H1 (cell line): ENCODE measurements at regions not wholly inside any gene's neighbourhood (a gene's known extent, or its start where the extent isn't known, plus 50 kb on each side); places are given as distances from the start of the nearest gene placed in this dataset.

Source experiments
- CTCF ChIA-PET: fragments of 300-600 bp; sonication (Branson Sonifier 250); formaldehyde crosslinking; loops from one replicate; lab custom pipeline; 2021; ENCODE audit not compliant: partially characterized antibody; lab: Charles Lee
- POLR2A ChIA-PET: fragments of 300-600 bp; sonication (Branson Sonifier 250); formaldehyde crosslinking; loops from one replicate; lab custom pipeline; 2021; ENCODE audit warnings: inconsistent platforms; ENCODE audit not compliant: partially characterized antibody; lab: Charles Lee
- DNase-seq, 2 experiments: peaks; one replicate each; pipeline versions ENCODE4 v3.0.0 to v3.0.0-alpha.2; 2010 to 2022; ENCODE audit warnings: low spot score in 2 of 2, low read depth in 1 of 2, mixed read lengths in 1 of 2
- FAIRE-seq: peaks from 2 replicates; lab custom pipeline; 2011; peaks lifted over from hg19 to GRCh38; lab: Jason Lieb, UNC
- H2AFZ ChIP-seq: 2 replicates; pipeline ENCODE4 v1.8.1; 2012; ENCODE audit warnings: low read length, inconsistent platforms
- H2AK5ac ChIP-seq: 2 replicates; pipeline ENCODE4 v1.6.1; 2013; ENCODE audit warnings: low read depth, low read length
- H2BK120ac ChIP-seq: replicated peaks from 2 replicates; pipeline ENCODE3; 2013; ENCODE audit warnings: low read depth, low read length, inconsistent platforms
- H2BK12ac ChIP-seq: 2 replicates; pipeline ENCODE4 v1.6.1; 2013; ENCODE audit warnings: low read depth, low read length
- H2BK15ac ChIP-seq: 2 replicates; pipeline ENCODE4 v1.6.1; 2013; ENCODE audit warnings: low read length
- H2BK20ac ChIP-seq: 2 replicates; pipeline ENCODE4 v1.6.1; 2013; ENCODE audit warnings: low read length
- H2BK5ac ChIP-seq: 2 replicates; pipeline ENCODE4 v1.6.1; 2013; ENCODE audit warnings: low read depth, low read length
- H3K14ac ChIP-seq: 2 replicates; pipeline ENCODE4 v1.6.1; 2013; ENCODE audit warnings: inconsistent platforms; ENCODE audit not compliant: insufficient read length
- H3K18ac ChIP-seq: 2 replicates; pipeline ENCODE4 v1.6.1; 2013; ENCODE audit warnings: low read length; ENCODE audit errors: extremely low read depth
- H3K23ac ChIP-seq: 2 replicates; pipeline ENCODE4 v1.6.1; 2013; ENCODE audit warnings: inconsistent platforms; ENCODE audit not compliant: insufficient read length
- H3K23me2 ChIP-seq: 2 replicates; pipeline ENCODE4 v1.6.1; 2013; ENCODE audit warnings: low read depth, low read length
- H3K27ac ChIP-seq: 2 replicates; pipeline ENCODE4 v1.6.1; 2011; ENCODE audit warnings: low read depth, low read length, inconsistent platforms
- H3K27me3 ChIP-seq, 4 experiments: replicated peaks in 1 of 4; 1 replicate in 1 of 4; 2 replicates in 3 of 4; pipeline versions ENCODE4 v1.6.1 to v1.8.1; 2011 to 2013; ENCODE audit warnings: low read length in 3 of 4, mild to moderate bottlenecking in 3 of 4, inconsistent platforms in 2 of 4, mixed read lengths in 2 of 4, moderate library complexity in 1 of 4; ENCODE audit not compliant: control insufficient read depth in 3 of 4, insufficient read depth in 3 of 4; ENCODE audit errors: extremely low read depth in 1 of 4
- H3K36me3 ChIP-seq, 4 experiments: 2 replicates each; pipeline versions ENCODE4 v1.6.1 to v1.8.1; 2011 to 2013; ENCODE audit warnings: mild to moderate bottlenecking in 4 of 4, low read length in 3 of 4, moderate library complexity in 2 of 4, control low read depth in 1 of 4, inconsistent platforms in 1 of 4; ENCODE audit not compliant: insufficient read depth in 4 of 4, control insufficient read depth in 2 of 4
- H3K4ac ChIP-seq: replicated peaks from 2 replicates; pipeline ENCODE3; 2013; ENCODE audit warnings: low read length, low read depth, mixed read lengths, inconsistent platforms; ENCODE audit not compliant: insufficient read length
- H3K4me1 ChIP-seq, 4 experiments: replicated peaks in 1 of 4; 1 replicate in 1 of 4; 2 replicates in 3 of 4; pipeline versions ENCODE4 v1.6.1 to v1.8.1; 2011 to 2013; ENCODE audit warnings: low read length in 3 of 4, inconsistent platforms in 2 of 4, mixed read lengths in 1 of 4; ENCODE audit not compliant: insufficient read depth in 4 of 4, control insufficient read depth in 3 of 4
- H3K4me2 ChIP-seq, 2 experiments: 2 replicates each; pipeline versions ENCODE4 v1.6.1 to v1.8.1; 2011 to 2013; ENCODE audit warnings: low read depth in 2 of 2, low read length in 2 of 2, control low read depth in 1 of 2, inconsistent platforms in 1 of 2, mild to moderate bottlenecking in 1 of 2; ENCODE audit not compliant: insufficient read depth in 1 of 2
- H3K4me3 ChIP-seq, 4 experiments: fragments of 200-600, 300-600 bp in 1 of 4; sonication (generic), shearing (Covaris generic), sonication (Bioruptor Twin) in 1 of 4; 2 replicates each; pipeline versions ENCODE4 v1.5.1 to v1.8.1; 2011 to 2016; ENCODE audit warnings: low read length in 4 of 4, low read depth in 3 of 4, control low read depth in 2 of 4, inconsistent platforms in 2 of 4, mild to moderate bottlenecking in 2 of 4, mixed read lengths in 1 of 4, moderate library complexity in 1 of 4; ENCODE audit not compliant: insufficient read depth in 2 of 4; ENCODE audit errors: extremely low read depth in 1 of 4
- H3K56ac ChIP-seq: replicated peaks from 2 replicates; pipeline ENCODE3; 2013; ENCODE audit warnings: low read depth, mild to moderate bottlenecking, mixed read lengths, low read length, inconsistent platforms; ENCODE audit not compliant: insufficient read length
- H3K79me1 ChIP-seq: 2 replicates; pipeline ENCODE4 v1.6.1; 2013; ENCODE audit warnings: low read depth, low read length, control low read depth
- H3K79me2 ChIP-seq, 2 experiments: 2 replicates each; pipeline versions ENCODE4 v1.6.1 to v1.8.1; 2012 to 2013; ENCODE audit warnings: low read length in 2 of 2, mild to moderate bottlenecking in 2 of 2, inconsistent platforms in 1 of 2; ENCODE audit not compliant: insufficient read depth in 2 of 2, control insufficient read depth in 1 of 2
- H3K9ac ChIP-seq, 4 experiments: replicated peaks in 1 of 4; 1 replicate in 1 of 4; 2 replicates in 3 of 4; pipeline versions ENCODE4 v1.6.1 to v1.8.1; 2011 to 2013; ENCODE audit warnings: low read depth in 3 of 4, low read length in 3 of 4, control low read depth in 2 of 4, mild to moderate bottlenecking in 2 of 4, moderate library complexity in 2 of 4, inconsistent platforms in 1 of 4; ENCODE audit errors: extremely low read depth in 1 of 4
- H3K9me3 ChIP-seq, 2 experiments: 2 replicates each; pipeline versions ENCODE4 v1.6.1 to v1.8.1; 2012 to 2013; ENCODE audit warnings: mild to moderate bottlenecking in 2 of 2, moderate library complexity in 2 of 2, control low read depth in 1 of 2, inconsistent platforms in 1 of 2, low read depth in 1 of 2, low read length in 1 of 2, mixed read lengths in 1 of 2; ENCODE audit not compliant: insufficient read depth in 2 of 2
- H4K20me1 ChIP-seq, 2 experiments: replicated peaks in 1 of 2; 2 replicates each; pipeline versions ENCODE3 to v1.8.1; 2011 to 2013; ENCODE audit warnings: inconsistent platforms in 2 of 2, low read length in 2 of 2, mild to moderate bottlenecking in 1 of 2; ENCODE audit not compliant: insufficient read depth in 2 of 2, control insufficient read depth in 1 of 2
- H4K5ac ChIP-seq: 2 replicates; pipeline ENCODE4 v1.6.1; 2013; ENCODE audit warnings: low read length, low read depth, mixed read lengths, inconsistent platforms; ENCODE audit not compliant: insufficient read length
- H4K8ac ChIP-seq: 2 replicates; pipeline ENCODE4 v1.8.0; 2013; ENCODE audit warnings: mild to moderate bottlenecking, moderate library complexity, low read length, inconsistent platforms; ENCODE audit not compliant: insufficient read depth; ENCODE audit errors: extremely low read depth
- H4K91ac ChIP-seq: replicated peaks from 2 replicates; pipeline ENCODE3; 2013; ENCODE audit warnings: low read length, mixed read lengths, inconsistent platforms; ENCODE audit not compliant: insufficient read length
- BACH1 ChIP-seq: IDR thresholded peaks from 2 replicates; pipeline ENCODE4 v1.6.1; 2012; ENCODE audit warnings: low read length, improper control_type of control experiment
- BCL11A ChIP-seq, 2 experiments: IDR thresholded peaks; one replicate each; pipeline ENCODE4 v1.6.1; 2011; ENCODE audit warnings: low read depth in 2 of 2, low read length in 2 of 2, mild to moderate bottlenecking in 2 of 2
- BRCA1 ChIP-seq: IDR thresholded peaks from 2 replicates; pipeline ENCODE4 v1.6.1; 2012; ENCODE audit warnings: low read depth, low read length, improper control_type of control experiment
- EGR1 ChIP-seq: IDR thresholded peaks from 2 replicates; pipeline ENCODE4 v1.6.1; 2011; ENCODE audit warnings: low read depth, low read length, borderline replicate concordance
- GTF2F1 ChIP-seq: IDR thresholded peaks from 2 replicates; pipeline ENCODE4 v1.6.1; 2012; ENCODE audit warnings: low read depth, low read length, improper control_type of control experiment, borderline replicate concordance
- JUND ChIP-seq: IDR thresholded peaks from 2 replicates; pipeline ENCODE4 v1.6.1; 2011; ENCODE audit warnings: mild to moderate bottlenecking, improper control_type of control experiment, low read length
- KDM5A ChIP-seq: fragments of 200-600 bp; IDR thresholded peaks from 2 replicates; pipeline ENCODE4 v1.7.1; 2012; ENCODE audit warnings: mild to moderate bottlenecking, low read length, inconsistent platforms, mixed read lengths
- NANOG ChIP-seq: IDR thresholded peaks from 2 replicates; pipeline ENCODE4 v1.6.1; 2011; ENCODE audit warnings: low read length, low read depth, mild to moderate bottlenecking, inconsistent platforms; ENCODE audit not compliant: insufficient read depth, poor library complexity, severe bottlenecking
- NRF1 ChIP-seq: IDR thresholded peaks from 2 replicates; pipeline ENCODE4 v1.6.1; 2011; ENCODE audit warnings: mild to moderate bottlenecking, low read depth, low read length, improper control_type of control experiment
- RAD21 ChIP-seq, 2 experiments: IDR thresholded peaks in 1 of 2; conservative IDR thresholded peaks in 1 of 2; 2 replicates each; pipeline ENCODE4 v1.6.1; 2011; ENCODE audit warnings: low read depth in 2 of 2, low read length in 2 of 2, improper control_type of control experiment in 1 of 2, inconsistent platforms in 1 of 2, mild to moderate bottlenecking in 1 of 2, moderate library complexity in 1 of 2
- SP1 ChIP-seq: IDR thresholded peaks from 2 replicates; pipeline ENCODE4 v1.6.1; 2011; ENCODE audit warnings: low read depth, low read length
- SP4 ChIP-seq: IDR thresholded peaks from 2 replicates; pipeline ENCODE4 v1.6.1; 2012; ENCODE audit warnings: low read length, inconsistent platforms
- SRF ChIP-seq: IDR thresholded peaks from 2 replicates; pipeline ENCODE4 v1.6.1; 2011; ENCODE audit warnings: mild to moderate bottlenecking, low read depth, low read length, moderate library complexity
- SUZ12 ChIP-seq: fragments of 200-600 bp; sonication (generic); IDR thresholded peaks from 2 replicates; pipeline ENCODE4 v1.6.1; 2012; ENCODE audit warnings: mild to moderate bottlenecking, inconsistent platforms, low read length, moderate library complexity, mixed read lengths
- TAF7 ChIP-seq: optimal IDR thresholded peaks from 2 replicates; pipeline ENCODE3; 2011; ENCODE audit warnings: low read depth, mild to moderate bottlenecking, inconsistent platforms, low read length, moderate library complexity, borderline replicate concordance
- WGBS, 2 experiments: shearing (Covaris generic) in 1 of 2; methylation state at CpG; one replicate each; pipeline versions ENCODE4 v1.1.6 to v1.1.7; 2013 to 2015; ENCODE audit warnings: low lambda C conversion rate in 2 of 2, mixed read lengths in 2 of 2, inconsistent platforms in 1 of 2, low coverage in 1 of 2, missing lambda C conversion rate in 1 of 2; ENCODE audit not compliant: insufficient replicate concordance in 2 of 2, insufficient coverage in 1 of 2, insufficient read length in 1 of 2; ENCODE audit errors: extremely low coverage in 1 of 2, missing lambda C conversion rate in 1 of 2; 5-methylcytosine and 5-hydroxymethylcytosine counted together
- TF ChIP-seq, protein P1 (sequence below): IDR thresholded peaks from 2 replicates; pipeline ENCODE4 v1.6.1; 2012; ENCODE audit warnings: inconsistent platforms

DNA sequence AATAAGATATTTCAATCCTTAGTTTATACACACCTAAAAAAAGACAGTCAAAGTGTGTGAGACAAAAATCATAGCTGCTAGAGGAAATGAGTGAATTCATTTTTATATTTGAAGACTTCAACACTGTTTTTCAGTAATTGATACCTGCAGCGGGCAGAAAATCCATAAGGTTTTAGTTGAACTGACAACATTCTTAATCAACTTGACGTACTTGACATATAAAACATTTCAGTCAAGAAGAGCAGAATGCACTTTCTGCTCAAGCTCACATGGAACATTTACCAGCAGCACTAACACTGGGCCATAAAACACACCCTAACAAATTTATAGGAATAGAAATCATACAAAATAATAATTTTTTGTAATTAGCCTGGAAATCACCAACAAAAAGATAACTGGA is 959.6 kb upstream of the SOX11 start:
- Histone ChIP-seq H3K27ac (no peak overlapping the region), H3K9ac (no peak overlapping the region), H2AK5ac (no peak overlapping the region), H2BK120ac (no peak overlapping the region), H4K8ac (no peak overlapping the region), H3K23me2 (no peaks in the 10 kb centered on the region), H3K23ac (no peak overlapping the region), H3K9me3 (no peaks in the 10 kb centered on the region), H3K36me3 (no peaks in the 10 kb centered on the region), H2AFZ (no peak overlapping the region), H2BK12ac (no peak overlapping the region), H3K18ac (no peak overlapping the region), H4K91ac (no peak overlapping the region), H3K14ac (no peak overlapping the region), H2BK20ac (no peak overlapping the region), H2BK5ac (no peak overlapping the region), H3K79me1 (no peaks in the 10 kb centered on the region), H4K20me1 (no peaks in the 10 kb centered on the region), H3K4me2 (no peak overlapping the region), H3K56ac (no peak overlapping the region), H4K5ac (no peak overlapping the region), H3K4me1 (no peaks in the 10 kb centered on the region), H3K4me3 (no peak overlapping the region), H3K79me2 (no peaks in the 10 kb centered on the region), H3K27me3 (no peaks in the 10 kb centered on the region), H3K4ac (no peak overlapping the region), H2BK15ac (no peak overlapping the region)
- CTCF ChIA-PET, result interaction anchor here (0.7 to 1.2 kb wide), 2 partner anchors 10 to 1132 kb away, joined by 3 to 4 read pairs; no protein-coding TSS in a partner anchor
- 98% methylated on average over 2 of the region's 2 CpGs; no CpG with 5 or more reads in 1 of the 2 experiments for WGBS, 2 experiments
- POLR2A ChIA-PET, result no interaction called here
- DNase-seq, result no peak
- FAIRE-seq, result no peak
- TF ChIP-seq NRF1 (no peak), EGR1 (no peak), JUND (no peak), RAD21 (IDR thresholded peaks at IDR 0.05 in 1 of 2, conservative IDR thresholded peaks at IDR 0.05 in 1 of 2; ENCODE audit: low read depth in 2 of 2, low read length in 2 of 2) (no peak), SP1 (no peak), KDM5A (no peak), NANOG (no peak), SRF (no peak), BRCA1 (no peak), SP4 (no peak), BACH1 (no peak), GTF2F1 (no peak), SUZ12 (no peak), BCL11A (IDR thresholded peaks at IDR 0.05; ENCODE audit: low read depth in 2 of 2, low read length in 2 of 2) (no peak), TAF7 (no peak)
- TF ChIP-seq, protein P1, sequence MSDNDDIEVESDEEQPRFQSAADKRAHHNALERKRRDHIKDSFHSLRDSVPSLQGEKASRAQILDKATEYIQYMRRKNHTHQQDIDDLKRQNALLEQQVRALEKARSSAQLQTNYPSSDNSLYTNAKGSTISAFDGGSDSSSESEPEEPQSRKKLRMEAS, result no peak
